Fibroblast of lung (primary cell): ENCODE measurements at regions not wholly inside any gene's neighbourhood (a gene's known extent, or its start where the extent isn't known, plus 50 kb on each side); places are given as distances from the start of the nearest gene placed in this dataset.

Source experiments
- EZH2 ChIP-seq: IDR thresholded peaks from 2 replicates; pipeline ENCODE4 v1.5.1; 2012; ENCODE audit warnings: low read length, control low read depth, mild to moderate bottlenecking; ENCODE audit errors: missing control alignments
- TF ChIP-seq, protein P1 (sequence below), 2 donors: IDR thresholded peaks in 1 of 2; conservative IDR thresholded peaks in 1 of 2; 1 replicate in 1 of 2; 2 replicates in 1 of 2; pipeline ENCODE4 v1.5.1; 2011 to 2012; ENCODE audit warnings: low read length in 2 of 2, control low read depth in 1 of 2, inconsistent platforms in 1 of 2, low read depth in 1 of 2, mild to moderate bottlenecking in 1 of 2

DNA sequence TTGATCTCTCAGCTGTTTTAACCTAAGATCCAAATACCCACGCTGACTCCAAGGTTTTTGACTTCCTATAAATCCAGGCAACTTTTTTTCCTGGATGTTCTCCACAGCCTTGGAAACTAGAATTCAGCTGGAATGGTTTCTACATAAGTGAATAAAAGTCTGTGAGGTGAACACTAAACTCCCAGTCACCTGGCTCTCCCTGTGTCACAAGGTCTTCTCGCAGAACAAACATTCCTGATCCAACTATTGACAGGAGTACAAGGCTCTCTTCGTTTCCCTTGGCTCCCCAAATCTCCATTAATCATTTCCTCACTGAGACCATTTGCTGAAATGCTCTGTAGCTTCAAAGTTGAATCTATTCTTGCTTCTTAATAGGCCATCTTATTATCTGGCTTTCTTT is 265.7 kb downstream of the ADGRG6 start:
- TF ChIP-seq, protein P1, sequence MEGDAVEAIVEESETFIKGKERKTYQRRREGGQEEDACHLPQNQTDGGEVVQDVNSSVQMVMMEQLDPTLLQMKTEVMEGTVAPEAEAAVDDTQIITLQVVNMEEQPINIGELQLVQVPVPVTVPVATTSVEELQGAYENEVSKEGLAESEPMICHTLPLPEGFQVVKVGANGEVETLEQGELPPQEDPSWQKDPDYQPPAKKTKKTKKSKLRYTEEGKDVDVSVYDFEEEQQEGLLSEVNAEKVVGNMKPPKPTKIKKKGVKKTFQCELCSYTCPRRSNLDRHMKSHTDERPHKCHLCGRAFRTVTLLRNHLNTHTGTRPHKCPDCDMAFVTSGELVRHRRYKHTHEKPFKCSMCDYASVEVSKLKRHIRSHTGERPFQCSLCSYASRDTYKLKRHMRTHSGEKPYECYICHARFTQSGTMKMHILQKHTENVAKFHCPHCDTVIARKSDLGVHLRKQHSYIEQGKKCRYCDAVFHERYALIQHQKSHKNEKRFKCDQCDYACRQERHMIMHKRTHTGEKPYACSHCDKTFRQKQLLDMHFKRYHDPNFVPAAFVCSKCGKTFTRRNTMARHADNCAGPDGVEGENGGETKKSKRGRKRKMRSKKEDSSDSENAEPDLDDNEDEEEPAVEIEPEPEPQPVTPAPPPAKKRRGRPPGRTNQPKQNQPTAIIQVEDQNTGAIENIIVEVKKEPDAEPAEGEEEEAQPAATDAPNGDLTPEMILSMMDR (conservative IDR thresholded peaks at IDR 0.05 in 1 of 2, IDR thresholded peaks at IDR 0.05 in 1 of 2; ENCODE audit: low read depth in 1 of 2, low read length in 2 of 2): no peak
- no peak for TF ChIP-seq EZH2
